NCI-H69 (cell line): ENCODE measurements at regions not wholly inside any gene's neighbourhood (a gene's known extent, or its start where the extent isn't known, plus 50 kb on each side); places are given as distances from the start of the nearest gene placed in this dataset.
A peak's percentile ranks its signal among the peaks of the same experiment; 100 is the strongest.
"Not testable (repeated sequence)": the region's sequence is repeated elsewhere in the genome, so short reads cannot be mapped to it uniquely, and the experiment has no call there.

Experiments used
- DNase-seq: peaks from one replicate; lab custom pipeline; 2025; lab: John Stamatoyannopoulos, UW

GRCh38 chr6:88456221-88456859 is 290.2 kb upstream of the CNR1 start:
- DNase-seq: no peak

GRCh38 chr6:88455317-88455716 is 289.2 kb upstream of the CNR1 start:
- peak; percentile 10 for DNase-seq

- DNase-seq: peak; percentile 27
Observed at GRCh38 chr6:88454658-88455057, 288.5 kb upstream of the CNR1 start.

- no peak for DNase-seq
Observed at GRCh38 chr6:88449770-88450169, 283.6 kb upstream of the CNR1 start.

- no peak for DNase-seq
Observed at GRCh38 chr6:88445188-88445965, 279.2 kb upstream of the CNR1 start.

- DNase-seq: no peak
Observed at GRCh38 chr6:88443554-88443953, 277.4 kb upstream of the CNR1 start.

- no peak for DNase-seq
Observed at GRCh38 chr6:88442737-88443136, 276.6 kb upstream of the CNR1 start.

GRCh38 chr6:88441346-88441745 is 275.2 kb upstream of the CNR1 start:
- no peak for DNase-seq

GRCh38 chr6:88428068-88428467 is 261.9 kb upstream of the CNR1 start:
- no peak for DNase-seq

- no peak for DNase-seq
Observed at GRCh38 chr6:88426005-88426404, 259.9 kb upstream of the CNR1 start.

GRCh38 chr6:88422831-88423230 is 256.7 kb upstream of the CNR1 start:
- peak; percentile 45 for DNase-seq

GRCh38 chr6:88420967-88421488 is 254.9 kb upstream of the CNR1 start:
- not testable (repeated sequence) for DNase-seq

- DNase-seq: not testable (repeated sequence)
Observed at GRCh38 chr6:88418921-88419810, 253.0 kb upstream of the CNR1 start.

- not testable (repeated sequence) for DNase-seq
Observed at GRCh38 chr6:88417361-88417760, 251.2 kb upstream of the CNR1 start.

GRCh38 chr6:88413459-88413858 is 247.3 kb upstream of the CNR1 start:
- DNase-seq: no peak

GRCh38 chr6:88408355-88408754 is 242.2 kb upstream of the CNR1 start:
- not testable (repeated sequence) for DNase-seq

GRCh38 chr6:88406674-88407073 is 240.5 kb upstream of the CNR1 start:
- DNase-seq: peak; percentile 58

GRCh38 chr6:88403486-88403885 is 237.3 kb upstream of the CNR1 start:
- no peak for DNase-seq

- DNase-seq: no peak
Observed at GRCh38 chr6:88402909-88403308, 236.8 kb upstream of the CNR1 start.

- DNase-seq: not testable (repeated sequence)
Observed at GRCh38 chr6:88390998-88391397, 224.9 kb upstream of the CNR1 start.

- DNase-seq: no peak
Observed at GRCh38 chr6:88388589-88388988, 222.4 kb upstream of the CNR1 start.

- peak; percentile 30 for DNase-seq
Observed at GRCh38 chr6:88386167-88386566, 220.0 kb upstream of the CNR1 start.
